Gastroesophageal sphincter (tissue), 4 donors: ENCODE measurements at regions not wholly inside any gene's neighbourhood (a gene's known extent, or its start where the extent isn't known, plus 50 kb on each side); places are given as distances from the start of the nearest gene placed in this dataset.

ENCODE experiments used
- ATAC-seq: fragments of 150-250 bp; one replicate; pipeline ENCODE4 v1.9.1; 2016; ENCODE audit warnings: mild to moderate bottlenecking, moderate library complexity
- H3K27ac ChIP-seq, 4 donors: fragments of 200-600 bp; sonication (generic) in 3 of 4; 1 replicate in 3 of 4; 2 replicates in 1 of 4; pipeline ENCODE4 v1.5.1; 2016 to 2019
- H3K27me3 ChIP-seq: fragments of 200-600 bp; sonication (generic); one replicate; pipeline ENCODE4 v1.5.1; 2019
- H3K36me3 ChIP-seq, 2 donors: fragments of 200-600 bp; sonication (generic); one replicate each; pipeline ENCODE4 v1.5.1; 2019; ENCODE audit warnings: control low read depth in 1 of 2
- H3K4me1 ChIP-seq, 3 donors: fragments of 200-600 bp; sonication (generic); 1 replicate in 2 of 3; 2 replicates in 1 of 3; pipeline ENCODE4 v1.5.1; 2016 to 2019; ENCODE audit warnings: control low read depth in 2 of 3
- H3K4me3 ChIP-seq, 2 donors: fragments of 200-600 bp; sonication (generic); one replicate each; pipeline ENCODE4 v1.5.1; 2019; ENCODE audit warnings: mild to moderate bottlenecking in 1 of 2, moderate library complexity in 1 of 2
- H3K9me3 ChIP-seq, 3 donors: fragments of 200-600 bp; sonication (generic); one replicate each; pipeline ENCODE4 v1.5.1; 2017 to 2019; ENCODE audit warnings: control low read depth in 2 of 3
- CTCF ChIP-seq, 4 experiments: fragments of 200-600 bp in 2 of 4; fragments of 450-650 bp in 2 of 4; sonication (generic) in 1 of 4; IDR thresholded peaks; one replicate each; pipeline ENCODE4 v1.5.1; 2017 to 2019; ENCODE audit warnings: antibody characterized with exemption in 4 of 4, mild to moderate bottlenecking in 2 of 4, moderate library complexity in 2 of 4
- EP300 ChIP-seq: sonication (generic); formaldehyde crosslinking; IDR thresholded peaks from one replicate; pipeline ENCODE4 v1.6.1; 2017; ENCODE audit warnings: antibody characterized with exemption, mild to moderate bottlenecking
- POLR2A ChIP-seq, 2 donors: fragments of 450-650 bp; IDR thresholded peaks; one replicate each; pipeline ENCODE4 v1.6.1; 2017; ENCODE audit warnings: antibody characterized with exemption in 2 of 2, mild to moderate bottlenecking in 2 of 2, moderate library complexity in 1 of 2
- POLR2AphosphoS5 ChIP-seq: sonication (generic); formaldehyde crosslinking; IDR thresholded peaks from one replicate; pipeline ENCODE4 v1.6.1; 2017; ENCODE audit warnings: antibody characterized with exemption
- WGBS, 2 donors: methylation state at CpG; one replicate each; pipeline ENCODE4 v1.1.5; 2018; ENCODE audit warnings: low coverage in 1 of 2; 5-methylcytosine and 5-hydroxymethylcytosine counted together

- Histone ChIP-seq H3K9me3 (no peaks in the 10 kb centered on the region), H3K27ac (no peak overlapping the region), H3K4me1 (no peaks in the 10 kb centered on the region), H3K27me3 (no peaks in the 10 kb centered on the region), H3K36me3 (no peaks in the 10 kb centered on the region), H3K4me3 (no peak overlapping the region)
- no peak for ATAC-seq
- TF ChIP-seq CTCF (IDR thresholded peaks at IDR 0.05) (no peak), POLR2AphosphoS5 (no peak), EP300 (no peak), POLR2A (IDR thresholded peaks at IDR 0.05) (no peak)
Measured at GRCh38 chr16:13313351-13313750, 412.0 kb downstream of the SHISA9 start.

GRCh38 chr16:13314633-13315032, 413.2 kb downstream of the SHISA9 start:
- Histone ChIP-seq H3K4me1 (no peaks in the 10 kb centered on the region), H3K27me3 (no peaks in the 10 kb centered on the region), H3K27ac (no peak overlapping the region), H3K4me3 (no peak overlapping the region), H3K36me3 (no peaks in the 10 kb centered on the region), H3K9me3 (no peaks in the 10 kb centered on the region)
- TF ChIP-seq EP300 = no peak
- no peak for ATAC-seq
- WGBS, 2 donors = 72 to 93% methylated on average over 2 of the region's 2 CpGs

DNA sequence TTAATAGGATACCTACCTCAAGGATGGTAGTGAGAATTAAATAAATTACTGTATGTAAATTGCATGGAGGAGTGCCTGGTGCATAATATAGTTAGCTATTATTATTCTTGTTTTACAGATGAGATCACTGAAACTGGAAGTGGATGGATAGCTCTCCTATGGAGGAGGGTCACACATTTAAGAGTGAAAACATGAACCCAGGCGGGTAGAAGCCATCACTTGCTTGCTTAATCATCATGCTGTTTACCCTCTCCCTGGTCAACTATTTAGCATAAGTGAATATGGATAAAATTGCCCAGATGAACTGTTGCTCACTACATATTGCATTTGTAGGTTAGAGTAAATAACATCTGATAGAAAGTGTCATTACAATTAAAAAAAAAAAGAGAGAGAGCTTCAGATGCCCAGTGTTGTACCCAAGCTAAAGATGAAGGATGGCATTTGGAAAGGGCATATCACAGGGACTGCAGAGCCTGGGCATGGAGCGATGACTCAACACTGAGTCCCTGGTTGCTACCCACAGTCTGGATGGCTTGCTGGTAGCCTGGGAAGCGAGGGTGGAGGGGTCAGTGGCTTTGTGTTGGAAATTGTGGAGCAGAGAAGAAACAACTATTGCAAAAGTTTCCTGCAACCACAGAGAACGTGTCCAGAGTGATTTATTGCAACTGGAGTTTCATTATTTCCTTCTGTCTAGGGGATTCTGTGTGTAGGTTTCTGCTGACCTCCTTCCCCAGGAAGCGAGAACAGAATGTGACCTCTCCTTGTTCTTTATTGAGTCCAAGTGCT, 414.4 kb downstream of the SHISA9 start:
- TF ChIP-seq POLR2A (IDR thresholded peaks at IDR 0.05) (no peak), CTCF (IDR thresholded peaks at IDR 0.05) (no peak), POLR2AphosphoS5 (no peak), EP300 (no peak)
- Histone ChIP-seq H3K4me1 (no peaks in the 10 kb centered on the region), H3K36me3 (no peaks in the 10 kb centered on the region), H3K27me3 (no peaks in the 10 kb centered on the region), H3K9me3 (no peaks in the 10 kb centered on the region), H3K27ac (no peak overlapping the region), H3K4me3 (no peak overlapping the region)
- WGBS, 2 donors = 53 to 73% methylated on average over 5 of the region's 5 CpGs
- ATAC-seq = no peak

DNA sequence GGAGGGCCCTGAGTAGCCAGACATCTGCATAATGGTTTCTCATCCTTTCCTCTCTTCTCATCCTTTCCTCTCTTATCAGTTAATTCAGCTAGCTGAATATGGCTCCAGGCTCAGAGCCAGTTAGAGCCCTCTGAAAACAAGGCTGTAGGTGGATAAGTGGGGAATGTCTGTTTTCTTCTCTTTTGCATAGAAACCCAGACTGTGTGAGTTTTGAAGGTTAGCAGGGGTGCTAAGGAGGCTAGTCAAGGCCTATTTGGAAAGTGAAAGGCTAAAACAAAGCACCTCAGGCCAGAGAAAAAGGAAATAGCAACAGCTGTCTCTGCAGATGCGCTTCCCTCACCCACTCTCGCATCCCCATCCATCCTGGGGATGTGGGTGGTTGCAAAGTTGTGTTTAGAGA, 420.9 kb downstream of the SHISA9 start:
- H3K27me3 ChIP-seq = no peaks in the 10 kb centered on the region
- WGBS, 2 donors = 70 to 73% methylated on average over 2 of the region's 2 CpGs
- ATAC-seq = no peak
- H3K9me3 ChIP-seq = no peaks in the 10 kb centered on the region
- H3K4me3 ChIP-seq = no peak overlapping the region
- H3K36me3 ChIP-seq = no peaks in the 10 kb centered on the region
- H3K27ac ChIP-seq = no peak overlapping the region
- TF ChIP-seq POLR2A (IDR thresholded peaks at IDR 0.05) (no peak), EP300 (no peak), POLR2AphosphoS5 (no peak), CTCF (IDR thresholded peaks at IDR 0.05) (no peak)
- H3K4me1 ChIP-seq = no peaks in the 10 kb centered on the region

- 33 to 63% methylated on average over 2 of the region's 2 CpGs for WGBS, 2 donors
- Histone ChIP-seq H3K9me3 (no peaks in the 10 kb centered on the region), H3K4me1 (no peaks in the 10 kb centered on the region), H3K36me3 (no peaks in the 10 kb centered on the region), H3K4me3 (no peak overlapping the region), H3K27me3 (no peaks in the 10 kb centered on the region), H3K27ac (no peak overlapping the region)
- ATAC-seq = no peak
- TF ChIP-seq POLR2A (IDR thresholded peaks at IDR 0.05) (no peak), EP300 (no peak), CTCF (IDR thresholded peaks at IDR 0.05) (no peak)
Measured at GRCh38 chr16:13324851-13325250, 423.5 kb downstream of the SHISA9 start.
